Lower lobe of right lung (tissue), 2 donors: ENCODE measurements at regions not wholly inside any gene's neighbourhood (a gene's known extent, or its start where the extent isn't known, plus 50 kb on each side); places are given as distances from the start of the nearest gene placed in this dataset.

Experiments
- ATAC-seq, 2 donors: fragments of 200-7000 bp; cut with Tn5 transposase; one replicate each; pipeline ENCODE4 v1.9.1; 2020 to 2022; ENCODE audit warnings: mild to moderate bottlenecking in 2 of 2, moderate library complexity in 2 of 2
- DNase-seq: peaks from one replicate; pipeline ENCODE4 v3.0.0-alpha.2; 2020
- H3K27ac ChIP-seq: fragments of 200-600 bp; one replicate; pipeline ENCODE4 v1.8.0; 2022
- H3K27me3 ChIP-seq: fragments of 200-600 bp; one replicate; pipeline ENCODE4 v1.8.0; 2022; ENCODE audit warnings: low read depth
- H3K36me3 ChIP-seq: fragments of 200-600 bp; one replicate; pipeline ENCODE4 v1.8.0; 2022; ENCODE audit warnings: mild to moderate bottlenecking
- H3K4me1 ChIP-seq: fragments of 200-600 bp; one replicate; pipeline ENCODE4 v1.8.0; 2022
- H3K4me3 ChIP-seq: fragments of 200-600 bp; one replicate; pipeline ENCODE4 v1.8.0; 2022; ENCODE audit warnings: mild to moderate bottlenecking
- H3K9me3 ChIP-seq: fragments of 200-600 bp; one replicate; pipeline ENCODE4 v1.8.0; 2022
- CTCF ChIP-seq: fragments of 200-600 bp; IDR thresholded peaks from one replicate; pipeline ENCODE4 v1.8.0; 2022; ENCODE audit warnings: antibody characterized with exemption, mild to moderate bottlenecking
- intact Hi-C: fragments of 100-400 bp; cut with DNase I; formaldehyde crosslinking; loops from one replicate; pipeline ENCODE4 v1.11.0; 2022
- donor health status: DM: no; HTN: yes; CAD: no; lungs with severe emphysema.

GRCh38 chr13:47801555-47801954 is 199.5 kb downstream of the SUCLA2 start:
- no peak overlapping the region for H3K4me3 ChIP-seq
- DNase-seq (no peak), ATAC-seq (no peak)
- no peak for TF ChIP-seq CTCF
- no peak overlapping the region for H3K27ac ChIP-seq
- no peaks in the 10 kb centered on the region for H3K9me3 ChIP-seq
- no peaks in the 10 kb centered on the region for H3K4me1 ChIP-seq
- H3K36me3 ChIP-seq: no peaks in the 10 kb centered on the region
- intact Hi-C loops: no loop called here
- no peaks in the 10 kb centered on the region for H3K27me3 ChIP-seq

DNA sequence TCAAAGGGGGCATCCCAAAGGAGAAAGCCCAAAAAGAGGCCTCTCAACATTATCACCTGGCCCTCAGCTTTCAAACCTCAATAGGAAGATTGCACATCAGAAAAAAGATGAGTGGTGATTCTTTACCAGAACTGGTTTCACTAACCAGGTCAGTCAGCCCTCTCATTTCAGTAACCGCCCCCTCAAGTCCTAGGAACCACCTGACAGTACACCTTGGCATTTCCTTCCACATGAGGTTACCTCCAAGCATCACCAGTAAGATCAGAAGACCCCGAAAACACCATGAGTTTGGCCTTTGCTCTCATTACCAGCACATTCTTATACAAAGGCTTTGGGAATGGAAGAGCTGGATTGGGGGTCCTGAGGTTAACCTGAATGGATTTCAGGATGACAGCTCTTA is 200.5 kb downstream of the SUCLA2 start:
- ATAC-seq (no peak), DNase-seq (no peak)
- intact Hi-C loops: no loop called here
- no peaks in the 10 kb centered on the region for H3K27me3 ChIP-seq
- TF ChIP-seq CTCF: no peak
- H3K27ac ChIP-seq: no peak overlapping the region
- no peaks in the 10 kb centered on the region for H3K4me1 ChIP-seq
- no peaks in the 10 kb centered on the region for H3K36me3 ChIP-seq
- no peaks in the 10 kb centered on the region for H3K9me3 ChIP-seq
- H3K4me3 ChIP-seq: no peak overlapping the region

DNA sequence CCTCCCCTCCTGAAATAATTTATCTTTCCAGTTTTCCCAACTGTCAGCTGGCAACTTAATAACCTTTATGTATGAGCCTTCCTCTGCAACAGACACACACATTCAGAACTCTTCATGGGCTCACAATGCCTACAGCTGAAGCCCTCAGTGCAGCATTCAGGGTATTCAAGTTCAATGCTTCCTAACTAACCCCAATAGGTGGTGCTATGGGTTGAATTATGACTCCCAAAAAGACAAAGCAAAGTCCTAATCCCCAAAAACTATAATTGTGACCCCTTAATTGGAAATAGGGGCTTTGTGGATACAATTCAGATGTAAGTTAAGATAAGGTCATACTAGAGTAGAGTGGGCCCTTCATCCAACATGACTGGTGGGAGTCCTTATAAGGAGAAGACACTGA is 202.2 kb downstream of the SUCLA2 start:
- no peaks in the 10 kb centered on the region for H3K27me3 ChIP-seq
- intact Hi-C loops: no loop called here
- H3K4me1 ChIP-seq: no peaks in the 10 kb centered on the region
- H3K36me3 ChIP-seq: no peaks in the 10 kb centered on the region
- no peak overlapping the region for H3K4me3 ChIP-seq
- H3K9me3 ChIP-seq: no peaks in the 10 kb centered on the region
- H3K27ac ChIP-seq: no peak overlapping the region
- no peak for TF ChIP-seq CTCF
- no peak for ATAC-seq
- DNase-seq: no peak

GRCh38 chr13:47798194-47798593 is 202.9 kb downstream of the SUCLA2 start:
- no peak for ATAC-seq
- H3K4me3 ChIP-seq: no peak overlapping the region
- DNase-seq: no peak
- H3K36me3 ChIP-seq: no peaks in the 10 kb centered on the region
- H3K9me3 ChIP-seq: no peaks in the 10 kb centered on the region
- intact Hi-C loops: no loop called here
- no peaks in the 10 kb centered on the region for H3K4me1 ChIP-seq
- H3K27ac ChIP-seq: no peak overlapping the region
- TF ChIP-seq CTCF: no peak
- no peaks in the 10 kb centered on the region for H3K27me3 ChIP-seq

DNA sequence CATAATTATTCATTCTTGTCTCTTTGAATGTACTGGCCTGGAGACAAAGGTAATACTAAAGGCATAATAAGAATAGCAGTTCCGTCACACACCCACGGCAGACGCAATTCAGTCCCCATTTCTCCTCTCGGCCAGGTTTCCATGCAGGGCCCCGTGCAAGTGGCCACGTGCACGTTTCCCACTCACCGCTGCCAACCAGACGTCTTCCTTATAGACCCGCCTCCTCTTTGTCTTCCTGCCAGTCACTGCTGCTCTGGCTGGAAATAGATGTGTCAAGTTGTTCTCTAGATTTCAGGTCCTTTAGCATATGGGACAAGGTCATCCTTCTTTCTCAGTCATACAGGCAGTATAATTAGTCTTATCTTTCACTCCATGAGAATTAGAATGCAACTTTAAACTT is 204.3 kb downstream of the SUCLA2 start:
- no peak for TF ChIP-seq CTCF
- H3K9me3 ChIP-seq: no peaks in the 10 kb centered on the region
- no peaks in the 10 kb centered on the region for H3K27me3 ChIP-seq
- DNase-seq (no peak), ATAC-seq (no peak)
- H3K36me3 ChIP-seq: no peaks in the 10 kb centered on the region
- intact Hi-C loops: no loop called here
- no peak overlapping the region for H3K27ac ChIP-seq
- H3K4me1 ChIP-seq: no peaks in the 10 kb centered on the region
- H3K4me3 ChIP-seq: no peak overlapping the region

- DNase-seq (no peak), ATAC-seq (no peak)
- H3K36me3 ChIP-seq: no peaks in the 10 kb centered on the region
- H3K27me3 ChIP-seq: no peaks in the 10 kb centered on the region
- no peaks in the 10 kb centered on the region for H3K4me1 ChIP-seq
- H3K9me3 ChIP-seq: peaks cover 11% of the 10 kb centered on the region
- H3K27ac ChIP-seq: no peak overlapping the region
- H3K4me3 ChIP-seq: no peak overlapping the region
- intact Hi-C loops: no loop called here
- peak; percentile 16 for TF ChIP-seq CTCF
These were observed 206.1 kb downstream of the SUCLA2 start for GRCh38 chr13:47794963-47795362.
